Upper lobe of left lung (tissue), 6 donors: ENCODE measurements at regions not wholly inside any gene's neighbourhood (a gene's known extent, or its start where the extent isn't known, plus 50 kb on each side); places are given as distances from the start of the nearest gene placed in this dataset.

ENCODE experiments used
- ATAC-seq, 2 donors: fragments of 200-7000 bp; cut with Tn5 transposase; one replicate each; pipeline ENCODE4 v1.9.1; 2022; ENCODE audit warnings: mild to moderate bottlenecking in 2 of 2, moderate library complexity in 2 of 2; ENCODE audit not compliant: low FRiP score in 2 of 2
- DNase-seq, 2 donors: peaks; one replicate each; pipeline ENCODE4 v3.0.0-alpha.2; 2019 to 2020
- H3K27ac ChIP-seq, 4 donors: fragments of 200-600 bp; sonication (generic); one replicate each; pipeline ENCODE4 v1.5.1; 2016 to 2019
- H3K27me3 ChIP-seq, 4 donors: fragments of 200-600 bp; sonication (generic); one replicate each; pipeline ENCODE4 v1.5.1; 2017 to 2019
- H3K36me3 ChIP-seq, 4 donors: fragments of 200-600 bp; sonication (generic); one replicate each; pipeline ENCODE4 v1.5.1; 2016 to 2019
- H3K4me1 ChIP-seq, 4 donors: fragments of 200-600 bp; sonication (generic); one replicate each; pipeline ENCODE4 v1.5.1; 2018 to 2019
- H3K4me3 ChIP-seq, 4 donors: fragments of 200-600 bp; sonication (generic); one replicate each; pipeline ENCODE4 v1.5.1; 2017 to 2019; ENCODE audit warnings: mild to moderate bottlenecking in 2 of 4, moderate library complexity in 1 of 4
- H3K9me3 ChIP-seq, 4 donors: fragments of 200-600 bp; sonication (generic); one replicate each; pipeline ENCODE4 v1.5.1; 2018 to 2019
- EP300 ChIP-seq, 4 donors: sonication (generic); formaldehyde crosslinking; IDR thresholded peaks; one replicate each; pipeline ENCODE4 v1.5.1; 2017; ENCODE audit warnings: antibody characterized with exemption in 4 of 4, control low read depth in 2 of 4
- POLR2A ChIP-seq, 4 donors: fragments of 450-650 bp; IDR thresholded peaks; one replicate each; pipeline ENCODE4 v1.5.1; 2016 to 2017; ENCODE audit warnings: antibody characterized with exemption in 4 of 4, mild to moderate bottlenecking in 2 of 4
- POLR2AphosphoS5 ChIP-seq, 2 donors: sonication (generic); formaldehyde crosslinking; IDR thresholded peaks; one replicate each; pipeline ENCODE4 v1.5.1; 2017; ENCODE audit warnings: antibody characterized with exemption in 2 of 2
- WGBS, 2 donors: methylation state at CpG; one replicate each; pipeline ENCODE4 v1.1.5; 2017 to 2018; 5-methylcytosine and 5-hydroxymethylcytosine counted together
- TF ChIP-seq, protein P1 (sequence below), 6 experiments: fragments of 450-650 bp in 4 of 6; fragments of 200-600 bp in 2 of 6; sonication (generic) in 2 of 6; IDR thresholded peaks; one replicate each; pipeline ENCODE4 v1.5.1; 2016 to 2019; ENCODE audit warnings: antibody characterized with exemption in 6 of 6
- donor health status: DM: no; HTN: no; CAD: no; lungs with moderate emphysema.
- donor health status: DM: no; HTN: yes; CAD: no; lungs with severe emphysema.

DNA sequence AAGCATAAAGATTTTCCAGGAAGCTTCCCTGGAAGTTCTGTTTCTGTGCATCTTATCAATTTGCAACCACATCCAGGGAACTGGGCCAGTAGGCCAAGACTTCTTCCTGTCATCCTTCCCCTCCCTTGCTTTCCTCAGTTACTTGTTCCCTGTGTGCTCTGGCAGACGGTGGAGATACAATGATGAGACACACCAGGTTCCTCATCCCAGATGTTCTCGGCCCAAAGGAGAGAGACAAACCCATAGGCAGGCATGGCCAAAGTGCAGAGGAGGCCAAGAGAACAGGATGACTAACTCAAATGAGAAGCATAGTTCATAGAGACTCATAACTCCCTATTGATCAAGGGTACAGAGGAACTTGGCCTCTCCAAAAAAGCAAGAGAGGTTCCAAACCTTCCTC is 652.6 kb downstream of the CCDC171 start:
- 81 to 97% methylated on average over 2 of the region's 2 CpGs for WGBS, 2 donors
- ATAC-seq (peak in 1 of 2 donors; percentile 66), DNase-seq (no peak)
- Histone ChIP-seq H3K4me3 (no peak overlapping the region), H3K36me3 (no peaks in the 10 kb centered on the region), H3K27me3 (no peaks in the 10 kb centered on the region), H3K9me3 (no peaks in the 10 kb centered on the region), H3K4me1 (no peaks in the 10 kb centered on the region), H3K27ac (no peak overlapping the region)
- TF ChIP-seq EP300 (IDR thresholded peaks at IDR 0.05) (no peak), POLR2A (IDR thresholded peaks at IDR 0.05) (no peak), POLR2AphosphoS5 (IDR thresholded peaks at IDR 0.05) (no peak)
- TF ChIP-seq, protein P1, sequence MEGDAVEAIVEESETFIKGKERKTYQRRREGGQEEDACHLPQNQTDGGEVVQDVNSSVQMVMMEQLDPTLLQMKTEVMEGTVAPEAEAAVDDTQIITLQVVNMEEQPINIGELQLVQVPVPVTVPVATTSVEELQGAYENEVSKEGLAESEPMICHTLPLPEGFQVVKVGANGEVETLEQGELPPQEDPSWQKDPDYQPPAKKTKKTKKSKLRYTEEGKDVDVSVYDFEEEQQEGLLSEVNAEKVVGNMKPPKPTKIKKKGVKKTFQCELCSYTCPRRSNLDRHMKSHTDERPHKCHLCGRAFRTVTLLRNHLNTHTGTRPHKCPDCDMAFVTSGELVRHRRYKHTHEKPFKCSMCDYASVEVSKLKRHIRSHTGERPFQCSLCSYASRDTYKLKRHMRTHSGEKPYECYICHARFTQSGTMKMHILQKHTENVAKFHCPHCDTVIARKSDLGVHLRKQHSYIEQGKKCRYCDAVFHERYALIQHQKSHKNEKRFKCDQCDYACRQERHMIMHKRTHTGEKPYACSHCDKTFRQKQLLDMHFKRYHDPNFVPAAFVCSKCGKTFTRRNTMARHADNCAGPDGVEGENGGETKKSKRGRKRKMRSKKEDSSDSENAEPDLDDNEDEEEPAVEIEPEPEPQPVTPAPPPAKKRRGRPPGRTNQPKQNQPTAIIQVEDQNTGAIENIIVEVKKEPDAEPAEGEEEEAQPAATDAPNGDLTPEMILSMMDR (IDR thresholded peaks at IDR 0.05) = no peak

DNA sequence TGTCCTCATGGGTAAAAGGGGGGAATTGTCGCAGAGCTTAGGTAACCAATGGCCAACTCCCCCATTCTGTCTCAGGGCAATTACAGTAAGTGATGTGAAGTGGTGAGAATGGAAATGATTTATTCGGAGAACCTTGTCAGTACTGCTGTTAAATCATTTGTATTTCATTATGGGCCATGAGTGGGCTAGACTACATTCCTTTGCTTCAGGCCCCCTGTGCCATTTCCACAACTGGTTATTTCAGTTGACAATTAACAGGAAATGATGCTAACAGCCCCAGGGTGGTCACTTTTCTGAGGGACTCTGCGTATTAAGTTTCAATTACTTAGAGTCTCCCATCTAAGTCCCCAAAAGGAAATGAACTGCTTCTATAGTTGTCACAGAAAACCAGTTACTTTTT is 653.7 kb downstream of the CCDC171 start:
- H3K27ac ChIP-seq = no peak overlapping the region
- DNase-seq = no peak
- H3K9me3 ChIP-seq = no peaks in the 10 kb centered on the region
- H3K36me3 ChIP-seq = no peaks in the 10 kb centered on the region
- no peaks in the 10 kb centered on the region for H3K27me3 ChIP-seq
- H3K4me1 ChIP-seq = no peaks in the 10 kb centered on the region
- WGBS, 2 donors = 96% methylated on average over 3 of the region's 3 CpGs
- H3K4me3 ChIP-seq = no peak overlapping the region
- no peak for ATAC-seq
- TF ChIP-seq POLR2A (IDR thresholded peaks at IDR 0.05) = no peak
- TF ChIP-seq, protein P1 (IDR thresholded peaks at IDR 0.05) = no peak
- no peak for TF ChIP-seq POLR2AphosphoS5 (IDR thresholded peaks at IDR 0.05)
- no peak for TF ChIP-seq EP300 (IDR thresholded peaks at IDR 0.05)

DNA sequence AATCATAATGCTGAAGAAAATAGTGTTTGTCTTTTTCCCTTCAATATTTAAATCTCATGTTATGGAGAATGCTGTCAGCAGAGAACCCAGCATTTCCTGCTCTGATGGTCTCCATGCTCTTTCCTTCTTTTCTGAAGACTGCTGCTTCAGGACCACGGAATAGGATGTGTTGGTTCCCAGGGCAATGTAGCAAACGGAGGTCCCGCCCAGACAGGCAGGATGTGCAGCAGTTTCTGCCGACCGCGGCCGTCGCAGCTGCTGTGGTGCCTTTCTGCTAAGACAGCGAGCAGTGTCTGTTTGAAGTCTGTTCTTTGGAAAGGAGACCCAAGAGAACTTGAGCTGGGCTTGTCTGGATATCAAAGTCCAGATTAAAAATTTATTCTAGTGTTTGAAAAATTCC is 654.3 kb downstream of the CCDC171 start:
- no peak overlapping the region for H3K4me3 ChIP-seq
- no peak overlapping the region for H3K27ac ChIP-seq
- WGBS, 2 donors = 21 to 23% methylated on average over 9 of the region's 9 CpGs
- H3K9me3 ChIP-seq = no peaks in the 10 kb centered on the region
- ATAC-seq (peak in 1 of 2 donors; percentile 65), DNase-seq (peak in 1 of 2 donors; percentile 80)
- H3K4me1 ChIP-seq = no peaks in the 10 kb centered on the region
- H3K36me3 ChIP-seq = no peaks in the 10 kb centered on the region
- TF ChIP-seq POLR2AphosphoS5 (IDR thresholded peaks at IDR 0.05) (no peak), POLR2A (IDR thresholded peaks at IDR 0.05) (no peak), EP300 (IDR thresholded peaks at IDR 0.05) (no peak)
- TF ChIP-seq, protein P1 (IDR thresholded peaks at IDR 0.05) = no peak
- H3K27me3 ChIP-seq = no peaks in the 10 kb centered on the region

- H3K36me3 ChIP-seq = no peaks in the 10 kb centered on the region
- WGBS, 2 donors = 78 to 92% methylated on average over 1 of the region's 1 CpG
- no peak overlapping the region for H3K27ac ChIP-seq
- no peak overlapping the region for H3K4me3 ChIP-seq
- no peaks in the 10 kb centered on the region for H3K27me3 ChIP-seq
- H3K9me3 ChIP-seq = no peaks in the 10 kb centered on the region
- no peak for TF ChIP-seq POLR2AphosphoS5 (IDR thresholded peaks at IDR 0.05)
- no peak for TF ChIP-seq EP300 (IDR thresholded peaks at IDR 0.05)
- TF ChIP-seq, protein P1 (IDR thresholded peaks at IDR 0.05) = no peak
- no peak for TF ChIP-seq POLR2A (IDR thresholded peaks at IDR 0.05)
- ATAC-seq = no peak
- H3K4me1 ChIP-seq = peaks cover 0 to 10% (median 0%) of the 10 kb centered on the region in 4 donors
- no peak for DNase-seq
These were observed 657.6 kb downstream of the CCDC171 start for GRCh38 chr9:16210440-16210839.

- H3K4me1 ChIP-seq = peaks cover 0 to 10% (median 0%) of the 10 kb centered on the region in 4 donors
- H3K9me3 ChIP-seq = no peaks in the 10 kb centered on the region
- TF ChIP-seq EP300 (IDR thresholded peaks at IDR 0.05) = no peak
- no peak for TF ChIP-seq POLR2AphosphoS5 (IDR thresholded peaks at IDR 0.05)
- ATAC-seq (no peak), DNase-seq (no peak)
- no peaks in the 10 kb centered on the region for H3K27me3 ChIP-seq
- H3K4me3 ChIP-seq = no peak overlapping the region
- H3K27ac ChIP-seq = no peak overlapping the region
- WGBS, 2 donors = 78 to 80% methylated on average over 3 of the region's 3 CpGs
- no peaks in the 10 kb centered on the region for H3K36me3 ChIP-seq
These were observed 658.5 kb downstream of the BNC2 start for GRCh38 chr9:16211946-16212345.
